SKM-1 treated with dmso at 0.1 percent for 144 hours (cell line): ENCODE measurements at regions not wholly inside any gene's neighbourhood (a gene's known extent, or its start where the extent isn't known, plus 50 kb on each side); places are given as distances from the start of the nearest gene placed in this dataset.
A peak's percentile ranks its signal among the peaks of the same experiment; 100 is the strongest.
"Not testable (repeated sequence)": the region's sequence is repeated elsewhere in the genome, so short reads cannot be mapped to it uniquely, and the experiment has no call there.

Source experiments
- DNase-seq: peaks from one replicate; lab custom pipeline; 2025; ENCODE audit not compliant: unreplicated experiment; lab: John Stamatoyannopoulos, UW

DNA sequence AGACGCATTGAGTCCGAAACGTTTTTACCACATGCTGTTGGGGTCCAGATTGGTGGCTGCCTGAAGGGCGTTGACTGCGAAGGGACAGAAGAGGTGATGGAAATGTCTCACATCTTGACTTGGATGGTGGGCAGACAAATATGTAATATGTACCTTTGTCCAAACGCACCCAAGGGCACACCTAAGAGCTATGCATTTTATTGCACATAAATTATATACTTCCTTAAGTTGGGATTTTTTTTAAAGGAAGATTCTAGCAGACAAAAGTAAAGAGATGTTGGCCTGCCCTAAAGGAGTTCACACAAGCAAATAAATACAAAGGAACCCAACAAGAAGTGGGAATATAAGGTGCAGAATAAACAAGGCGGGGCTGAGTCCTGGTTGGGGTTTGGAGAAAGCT, 91.1 kb upstream of the TBL1X start:
- DNase-seq = no peak

DNA sequence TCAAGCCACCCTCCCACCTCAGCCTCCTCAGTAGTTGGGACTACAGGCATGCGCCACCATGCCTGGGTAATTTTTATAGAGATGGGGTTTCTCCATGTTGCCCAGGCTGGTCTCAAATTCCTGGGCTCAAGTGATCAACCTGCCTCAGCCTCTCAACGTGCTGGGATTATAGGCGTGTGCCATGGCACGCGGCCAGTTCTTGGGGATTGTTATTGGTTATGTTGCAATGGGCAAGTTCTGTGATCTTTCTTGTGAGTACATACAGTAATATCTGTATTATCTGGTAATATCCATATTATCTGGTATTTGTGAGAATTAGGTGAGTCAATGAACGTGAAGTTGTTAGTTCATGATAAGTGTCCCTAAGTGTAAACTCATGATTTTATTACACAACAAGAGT, 90.3 kb upstream of the TBL1X start:
- DNase-seq = no peak

DNA sequence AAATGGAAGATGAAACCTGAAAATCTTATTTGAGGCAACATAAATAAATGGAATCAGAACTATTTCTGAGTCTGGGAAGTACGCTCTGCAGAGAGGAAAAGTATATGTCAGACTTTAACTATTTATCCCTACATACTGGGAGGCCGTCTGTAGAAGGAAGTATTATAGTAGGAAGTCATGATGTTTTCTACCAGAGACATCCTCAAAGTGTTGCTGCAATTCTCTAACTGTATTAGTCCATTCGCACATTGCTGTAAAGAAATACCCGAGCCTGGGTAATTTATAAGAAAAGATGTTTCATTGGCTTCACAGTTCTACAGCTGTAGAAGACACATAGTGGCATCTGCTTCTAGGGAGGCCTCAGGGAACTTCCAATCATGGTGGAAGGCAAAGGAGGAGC, 88.7 kb upstream of the TBL1X start:
- peak; percentile 10 for DNase-seq

DNA sequence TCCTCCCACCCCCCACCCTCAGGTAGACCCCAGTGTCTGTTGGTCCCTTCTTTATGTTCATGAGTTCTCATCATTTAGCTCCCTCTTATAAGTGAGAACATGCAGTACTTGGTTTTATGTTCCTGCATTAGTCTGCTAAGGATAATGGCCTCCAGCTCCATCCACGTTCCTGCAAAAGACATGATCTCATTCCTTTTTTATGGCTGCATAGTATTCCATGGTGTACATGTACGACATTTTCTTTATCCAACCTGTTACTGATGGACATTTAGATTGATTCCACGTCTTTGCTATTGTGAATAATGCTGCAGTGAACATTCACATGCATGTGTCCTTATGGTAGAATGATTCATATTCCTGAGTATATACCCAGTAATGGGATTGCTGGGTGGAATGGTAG, 87.6 kb upstream of the TBL1X start:
- DNase-seq = not testable (repeated sequence)

DNA sequence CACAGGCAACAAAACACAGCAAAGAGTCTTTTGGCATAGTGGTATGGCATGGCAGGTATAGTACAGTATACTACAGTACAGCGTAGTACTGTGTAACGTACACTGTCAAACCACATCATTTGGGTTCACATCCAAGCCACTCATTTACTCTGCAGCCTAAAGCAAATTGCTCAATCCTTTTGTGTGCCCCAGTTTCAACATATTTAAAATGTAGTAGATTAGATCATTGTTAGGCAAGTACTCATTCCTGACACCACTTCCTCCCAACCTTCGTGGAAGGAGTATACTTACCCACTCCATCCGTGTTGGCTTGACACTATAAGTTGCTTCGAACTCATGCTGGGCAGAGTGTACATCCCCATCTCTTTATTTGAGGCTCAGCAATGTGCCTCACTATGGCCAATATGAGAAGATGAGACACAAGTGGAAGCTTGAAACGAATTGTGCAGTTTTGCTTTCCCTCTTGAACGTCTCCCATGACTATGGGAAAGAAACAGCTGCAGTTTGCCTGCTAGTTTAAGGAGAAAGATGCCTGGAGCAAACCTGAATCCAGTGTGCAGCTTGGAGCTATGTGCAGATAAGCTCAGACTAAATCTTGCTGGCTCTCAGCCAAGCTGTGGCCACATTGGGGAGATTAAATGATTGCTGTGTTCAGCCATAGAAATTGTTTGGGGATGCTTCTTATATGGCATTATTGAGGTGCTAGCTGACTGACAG, 85.7 kb upstream of the TBL1X start:
- DNase-seq = peak; percentile 77

DNA sequence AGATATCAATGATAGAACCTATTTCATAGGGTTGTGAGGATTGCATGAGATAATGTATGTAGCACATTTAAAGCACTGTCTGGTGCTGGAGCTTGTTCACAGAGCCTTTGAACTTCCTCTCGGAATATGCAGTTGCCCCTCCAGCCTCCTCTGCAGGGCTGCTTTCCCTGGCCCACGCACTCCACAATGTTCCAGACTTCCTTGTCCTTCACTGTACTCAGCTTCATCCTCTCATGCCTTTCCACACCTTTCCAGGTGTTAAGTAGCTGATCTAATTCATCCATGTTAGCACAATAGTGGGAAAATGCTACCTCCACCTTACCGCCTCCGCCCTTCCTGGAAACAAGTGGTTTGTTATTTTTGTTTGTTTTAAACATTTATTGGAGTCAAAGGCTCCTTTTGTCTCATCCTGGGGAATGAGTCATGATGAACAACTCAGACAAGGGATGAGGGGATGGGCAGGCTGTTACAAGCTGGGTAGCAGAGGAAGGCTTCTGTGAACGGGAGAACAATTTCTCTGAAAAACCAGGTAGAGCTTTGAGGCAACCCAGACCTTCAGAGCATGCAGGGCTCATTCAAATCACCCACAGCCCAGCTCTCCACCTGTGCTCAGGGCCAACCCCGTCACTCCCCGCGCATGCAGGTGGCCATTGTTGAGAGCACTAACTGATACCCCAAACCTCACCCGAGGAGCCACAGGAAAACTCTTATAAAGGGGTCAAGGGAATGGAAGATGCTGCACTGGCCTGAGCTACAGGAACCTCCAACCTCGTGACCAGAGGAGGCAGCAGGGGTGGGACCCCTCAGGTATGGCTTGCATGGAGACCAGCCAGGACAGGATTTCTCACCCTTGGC, 84.9 kb upstream of the TBL1X start:
- DNase-seq = no peak

DNA sequence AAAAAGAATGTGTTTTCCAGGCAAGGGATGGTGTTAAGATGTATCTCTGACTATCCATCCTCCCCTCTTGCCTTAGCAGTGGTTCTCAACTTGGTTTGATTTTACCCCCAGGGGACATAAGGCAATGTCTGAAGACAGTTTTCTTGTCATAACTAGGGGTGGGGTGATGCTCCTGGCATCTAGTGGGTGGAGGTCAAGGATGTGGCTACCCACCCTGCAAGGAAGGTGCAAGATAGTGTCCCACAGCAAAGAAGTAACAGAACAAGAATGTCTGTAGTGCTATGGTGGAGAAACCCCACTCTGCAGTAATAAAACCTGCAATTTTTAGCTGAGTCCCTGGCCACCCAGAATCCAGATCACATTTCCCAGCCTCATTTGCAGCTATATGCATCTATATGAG, 81.2 kb upstream of the TBL1X start:
- no peak for DNase-seq

DNA sequence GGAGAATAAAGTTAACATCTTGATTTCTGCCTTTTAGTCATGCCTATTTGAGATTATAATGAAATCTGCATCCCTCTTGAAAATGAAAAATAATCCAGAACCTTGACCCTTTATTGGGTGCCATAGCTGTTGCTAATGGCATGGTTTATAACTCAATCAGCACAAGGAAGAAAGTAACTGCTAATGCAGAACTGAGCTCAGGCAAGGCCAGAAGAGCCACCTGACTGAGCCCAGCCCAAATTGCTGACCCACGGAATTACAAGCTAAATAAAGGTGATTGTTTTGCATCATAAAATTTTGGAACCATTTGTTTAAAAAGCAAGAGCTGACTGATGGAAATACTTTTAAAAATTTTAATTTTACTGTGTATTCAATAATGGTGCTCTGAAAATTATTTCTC, 76.4 kb upstream of the TBL1X start:
- DNase-seq = no peak

DNA sequence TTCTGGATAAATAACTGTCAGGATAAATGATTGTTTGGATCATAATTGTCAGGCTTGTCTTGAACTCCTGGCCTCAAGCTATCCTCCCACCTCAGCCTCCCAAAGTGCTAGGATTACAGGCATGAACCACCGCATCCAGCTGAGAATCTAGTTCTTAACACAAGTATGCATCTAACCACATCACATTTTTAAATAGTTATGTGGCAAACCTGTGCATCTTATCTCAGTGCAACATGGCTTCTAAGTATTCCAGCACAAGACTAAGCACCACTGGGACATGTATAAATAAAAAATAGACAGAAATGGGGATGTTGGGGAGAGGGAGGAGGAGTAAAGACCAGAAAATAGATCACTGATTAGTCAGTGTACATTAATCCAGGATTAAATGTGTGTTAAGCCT, 74.7 kb upstream of the TBL1X start:
- no peak for DNase-seq

DNA sequence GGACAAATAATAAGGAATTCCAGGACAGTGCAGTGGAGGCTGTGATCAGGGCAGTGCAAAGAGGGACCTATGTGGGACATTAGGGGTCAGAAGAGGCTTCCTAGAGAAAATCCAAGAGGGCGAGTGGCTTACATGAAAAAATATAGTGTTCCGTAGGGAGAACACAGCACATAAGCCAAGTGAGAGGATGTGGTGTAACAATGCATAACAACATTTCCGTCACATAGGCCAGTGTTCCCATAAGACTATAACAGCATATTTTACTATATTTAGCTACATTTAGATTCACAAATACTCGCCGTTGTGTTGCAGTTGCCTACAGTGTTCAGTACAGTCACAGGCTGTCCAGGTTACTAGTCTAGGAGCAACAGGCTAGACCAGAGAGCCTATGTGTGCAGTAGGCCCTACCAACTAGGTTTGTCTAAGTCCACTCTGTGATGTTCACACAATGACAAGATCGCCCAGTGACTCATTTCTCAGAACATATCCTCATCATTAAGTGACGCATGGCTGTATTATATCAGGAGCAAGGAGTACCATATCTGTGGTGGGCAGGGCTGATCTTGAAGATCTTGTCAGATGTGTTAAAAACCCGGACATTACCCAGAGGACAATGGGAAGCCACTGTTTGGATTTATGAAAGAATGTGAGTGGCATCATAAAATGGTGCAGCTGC, 74.0 kb upstream of the TBL1X start:
- no peak for DNase-seq

DNA sequence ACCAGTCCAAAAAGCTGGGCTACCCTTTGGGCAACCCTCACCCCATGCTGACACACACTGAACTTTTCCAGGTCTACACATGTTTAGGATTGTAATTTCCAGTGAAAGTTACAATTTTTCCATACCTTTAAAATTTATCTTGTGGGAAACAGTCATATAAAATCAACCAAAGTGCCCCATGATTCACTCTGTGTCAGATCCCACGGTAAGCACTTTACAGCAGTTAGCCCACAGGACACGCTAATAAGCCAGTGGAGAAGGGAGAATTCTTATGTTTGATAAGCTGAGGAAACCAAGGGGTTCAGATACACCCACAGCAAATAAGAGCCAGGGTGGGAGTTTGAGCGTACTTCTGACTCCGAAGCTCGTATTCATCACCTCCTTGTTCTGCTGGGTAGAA, 72.4 kb upstream of the TBL1X start:
- no peak for DNase-seq

DNA sequence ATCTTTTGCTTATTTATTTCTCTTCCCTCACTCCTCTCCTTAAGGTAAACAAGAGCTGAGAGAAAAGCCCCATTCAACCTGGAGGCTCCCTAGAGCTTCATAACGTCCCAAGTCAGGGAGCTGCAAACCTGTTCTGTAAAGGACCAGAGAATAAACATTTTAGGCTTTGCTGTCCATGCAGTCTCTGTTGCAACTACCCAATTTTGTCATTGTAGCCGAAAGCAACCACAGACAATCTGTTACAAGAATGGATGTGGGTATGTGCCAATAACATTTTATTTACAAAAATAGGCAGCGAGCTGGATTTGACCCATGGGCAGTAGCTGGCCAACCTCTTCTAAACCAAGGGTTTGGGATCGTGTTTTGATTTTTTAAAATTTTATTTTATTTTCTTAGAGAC, 71.3 kb upstream of the TBL1X start:
- peak; percentile 0 for DNase-seq

DNA sequence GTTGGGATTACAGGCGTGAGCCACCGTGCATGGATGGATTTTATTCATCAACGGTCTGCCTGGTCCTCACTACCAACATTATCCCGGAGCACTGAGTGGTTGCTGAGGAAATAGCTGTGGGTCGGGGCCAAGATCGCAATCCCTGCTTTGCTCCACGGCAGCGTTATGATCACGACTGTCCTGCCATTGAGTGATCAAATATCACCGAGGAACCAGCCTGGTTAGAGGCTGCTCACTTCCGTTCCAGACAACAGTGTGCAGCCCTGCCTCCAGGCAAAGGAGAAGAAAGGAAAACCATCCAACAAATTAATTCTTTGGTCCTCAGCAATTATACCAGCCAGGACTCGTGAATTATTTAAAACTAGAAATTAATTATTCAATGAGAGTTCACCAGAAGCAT, 70.6 kb upstream of the TBL1X start:
- DNase-seq = no peak

DNA sequence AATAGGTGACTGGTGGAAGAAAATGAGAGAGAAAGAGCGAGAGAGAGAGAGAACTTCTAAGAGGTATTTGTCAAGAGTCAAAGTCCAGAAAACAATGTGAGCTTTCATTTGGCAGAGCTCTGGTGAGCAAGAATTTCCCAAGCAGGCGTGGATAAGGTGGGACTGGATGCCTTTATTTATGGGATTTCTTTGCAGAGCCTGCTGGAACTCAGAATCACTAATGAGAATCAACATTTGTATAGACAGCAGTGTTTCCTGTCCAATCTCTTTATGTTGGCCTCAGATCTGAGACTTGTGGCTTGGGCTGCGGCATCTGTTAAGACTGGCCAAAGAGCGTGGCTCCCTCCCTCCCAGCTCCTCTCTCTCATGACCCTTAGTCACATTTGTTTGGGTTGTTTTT, 67.9 kb upstream of the TBL1X start:
- DNase-seq = no peak

DNA sequence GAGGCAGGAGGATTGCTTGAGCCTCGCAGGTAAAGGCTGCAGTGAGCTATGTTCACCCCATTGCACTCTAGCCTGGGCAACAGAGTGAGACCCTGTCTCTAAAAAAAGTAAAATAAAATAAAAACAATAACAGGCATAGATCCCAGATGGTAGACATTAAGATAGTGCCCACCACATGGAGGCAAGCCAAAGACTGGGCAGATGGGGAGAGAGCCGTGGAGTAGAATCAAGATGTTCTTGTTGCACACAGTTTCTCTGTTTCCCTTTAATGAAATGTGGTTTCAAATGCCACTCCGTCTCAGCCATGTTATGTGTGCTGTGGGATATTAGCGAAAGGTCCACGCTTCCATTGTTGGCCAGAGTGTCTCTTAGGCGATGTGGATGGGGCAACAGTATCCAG, 63.8 kb upstream of the TBL1X start:
- no peak for DNase-seq

DNA sequence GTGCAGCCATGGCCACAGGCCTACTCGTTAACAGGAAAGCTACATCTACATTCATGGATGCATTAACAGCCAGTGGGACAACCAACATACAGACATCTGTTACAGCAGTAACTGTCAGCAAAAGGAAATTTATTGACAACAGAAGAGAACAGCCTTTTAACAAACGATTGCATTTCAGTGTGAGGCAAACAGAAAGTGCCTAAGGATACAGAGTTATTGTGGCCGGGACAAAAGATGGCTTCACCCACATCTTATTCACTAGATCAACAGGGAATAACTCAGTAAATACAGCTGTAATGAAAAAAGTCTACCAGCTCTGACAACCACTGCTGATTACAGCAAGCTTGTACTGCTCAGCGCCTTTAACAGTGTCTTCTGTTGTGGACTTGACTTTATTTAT, 61.5 kb upstream of the TBL1X start:
- no peak for DNase-seq

DNA sequence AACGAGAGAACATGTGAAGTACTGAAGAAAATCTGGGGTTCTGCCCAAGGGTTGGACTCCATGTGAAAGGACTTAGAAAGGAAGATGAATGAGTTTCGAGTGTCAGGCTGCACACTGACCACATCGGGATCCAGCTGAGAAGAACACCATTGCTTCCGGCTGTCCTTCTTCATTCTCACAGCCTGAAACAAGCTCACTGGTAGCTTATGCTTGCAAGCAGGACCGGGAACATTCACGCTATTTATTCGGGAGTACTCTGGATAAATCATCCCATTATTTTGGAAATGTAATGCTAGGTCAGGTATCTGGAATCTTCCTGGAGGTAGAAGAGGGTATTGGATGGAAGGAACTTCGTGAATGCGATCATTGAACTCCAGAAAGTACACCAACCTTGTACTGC, 59.2 kb upstream of the TBL1X start:
- not testable (repeated sequence) for DNase-seq

DNA sequence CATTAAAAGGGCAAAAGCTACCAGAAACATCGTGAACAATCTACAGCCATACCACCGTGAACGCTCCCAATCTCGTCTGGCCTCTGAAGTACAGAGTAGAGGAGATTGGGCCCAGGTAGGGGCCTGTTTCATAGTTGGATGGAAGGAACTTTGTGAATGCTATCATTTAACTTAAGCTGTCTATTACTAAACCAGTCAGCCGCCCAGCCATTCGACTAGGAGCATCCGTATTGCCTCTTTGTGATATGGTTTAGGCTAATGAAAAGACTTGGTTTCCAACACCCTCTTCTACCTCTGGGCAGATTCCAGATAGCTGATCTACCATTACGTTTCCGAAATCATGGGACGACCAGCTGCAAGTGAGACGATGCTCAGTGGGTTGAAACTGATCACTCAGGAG, 54.0 kb upstream of the TBL1X start:
- DNase-seq = not testable (repeated sequence)

DNA sequence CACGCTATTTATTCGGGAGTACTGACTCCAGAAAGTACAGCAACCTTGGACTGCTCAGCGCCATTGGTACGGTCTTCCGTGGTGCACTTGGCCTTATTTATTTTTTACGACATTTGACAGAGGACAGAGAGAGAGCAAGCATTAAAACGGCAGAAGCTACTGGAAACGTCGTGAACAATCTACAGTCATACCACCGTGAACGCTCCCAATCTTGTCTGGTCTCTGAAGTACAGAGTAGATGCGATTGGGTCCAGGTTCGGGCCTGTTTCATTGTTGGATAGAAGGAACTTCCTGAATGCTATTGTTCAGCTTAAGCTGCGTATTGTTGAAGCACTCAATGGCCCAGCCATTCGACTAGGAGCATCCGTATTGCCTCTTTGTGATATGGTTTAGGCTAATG, 53.2 kb upstream of the TBL1X start:
- not testable (repeated sequence) for DNase-seq

DNA sequence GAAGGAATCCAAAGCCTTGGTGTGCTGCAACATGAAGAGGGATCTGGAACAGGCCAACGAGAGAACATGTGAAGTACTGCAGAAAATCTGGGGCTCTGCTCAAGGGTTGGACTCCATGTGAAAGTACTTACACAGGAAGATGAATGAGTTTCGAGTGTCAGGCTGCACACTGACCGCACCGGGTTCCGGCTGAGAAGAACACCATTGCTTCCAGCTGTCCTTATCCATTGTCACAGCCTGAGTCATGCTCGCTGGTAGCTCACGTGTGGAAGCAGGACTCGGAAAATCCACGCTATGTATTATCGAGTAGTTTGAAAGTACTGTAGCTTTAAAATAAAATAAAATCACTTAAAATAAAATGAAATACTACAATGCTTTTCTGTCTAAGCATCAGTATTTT, 50.4 kb upstream of the TBL1X start:
- DNase-seq = no peak
